HCT116 (cell line): ENCODE measurements at regions not wholly inside any gene's neighbourhood (a gene's known extent, or its start where the extent isn't known, plus 50 kb on each side); places are given as distances from the start of the nearest gene placed in this dataset.

ENCODE experiments used
- ATAC-seq: fragments of 200-7000 bp; cut with Tn5 transposase; 2 replicates; pipeline ENCODE4 v1.9.1; 2020; ENCODE audit warnings: mild to moderate bottlenecking, moderate library complexity
- BruUV-seq: library from RNA; stranded (reverse); fragments of 400-500 nt; replicated peaks from 2 replicates; lab custom pipeline; 2021; lab: Mats Ljungman, UMichigan
- CTCF ChIA-PET: fragments of 300-600 bp; sonication (Branson Sonifier 250); formaldehyde crosslinking; loops from one replicate; lab custom pipeline; 2021; ENCODE audit warnings: antibody characterized with exemption; lab: Charles Lee
- POLR2A ChIA-PET: fragments of 300-600, 350-600 bp; sonication (Branson Sonifier 250); formaldehyde crosslinking; loops from one replicate; lab custom pipeline; 2021; ENCODE audit warnings: antibody characterized with exemption; lab: Charles Lee
- RAD21 ChIA-PET, 2 experiments: fragments of 300-600 bp; sonication (Branson Sonifier 250); formaldehyde crosslinking; loops; one replicate each; lab custom pipeline; 2023; ENCODE audit warnings: low total read pairs in 2 of 2; ENCODE audit not compliant: uncharacterized antibody in 2 of 2, unreplicated experiment in 2 of 2, low non-redundant PET in 1 of 2; lab: Charles Lee
- DNase-seq: peaks from one replicate; pipeline ENCODE4 v3.0.0-alpha.2; 2010; ENCODE audit warnings: low read depth, low spot score
- H2AFZ ChIP-seq: fragments of 200-600 bp; shearing (Covaris generic), sonication (generic); 2 replicates; pipeline ENCODE4 v1.6.1; 2017; ENCODE audit warnings: low read depth, mixed run types, mixed read lengths, antibody characterized with exemption, low read length; ENCODE audit not compliant: poor library complexity, severe bottlenecking
- H3K27ac ChIP-seq: 2 replicates; pipeline ENCODE4 v1.5.1; 2012; ENCODE audit warnings: low read depth, low read length
- H3K27me3 ChIP-seq: fragments of 200-600 bp; sonication (generic); 2 replicates; pipeline ENCODE4 v1.6.1; 2016; ENCODE audit warnings: mixed run types, low read length, mixed read lengths; ENCODE audit not compliant: insufficient read depth
- H3K36me3 ChIP-seq, 2 experiments: fragments of 200-500 bp in 1 of 2; fragments of 200-600 bp in 1 of 2; sonication (Bioruptor generic) in 1 of 2; sonication (generic) in 1 of 2; 2 replicates each; pipeline versions ENCODE4 v1.5.1 to v1.6.1; 2014 to 2016; ENCODE audit warnings: low read length in 2 of 2, inconsistent platforms in 1 of 2, mixed read lengths in 1 of 2, mixed run types in 1 of 2; ENCODE audit not compliant: insufficient read depth in 2 of 2, control insufficient read depth in 1 of 2
- H3K4me1 ChIP-seq, 2 experiments: fragments of 200-600 bp in 1 of 2; sonication (generic) in 1 of 2; 2 replicates each; pipeline versions ENCODE4 v1.5.1 to v1.6.1; 2012 to 2017; ENCODE audit warnings: low read length in 2 of 2, inconsistent platforms in 1 of 2, mild to moderate bottlenecking in 1 of 2, mixed read lengths in 1 of 2, mixed run types in 1 of 2, moderate library complexity in 1 of 2; ENCODE audit not compliant: insufficient read depth in 2 of 2, control insufficient read depth in 1 of 2
- H3K4me2 ChIP-seq: fragments of 200-600 bp; sonication (generic); 2 replicates; pipeline ENCODE4 v1.6.1; 2017; ENCODE audit warnings: mixed run types, low read length, mixed read lengths
- H3K4me3 ChIP-seq, 2 experiments: fragments of 200-600 bp in 1 of 2; sonication (generic) in 1 of 2; replicated peaks in 1 of 2; 2 replicates each; pipeline ENCODE4 v1.5.1; 2011 to 2016; ENCODE audit warnings: low read length in 2 of 2, control low read depth in 1 of 2, low read depth in 1 of 2, mild to moderate bottlenecking in 1 of 2, mixed read lengths in 1 of 2, mixed run types in 1 of 2
- H3K79me2 ChIP-seq: fragments of 200-600 bp; sonication (generic); 2 replicates; pipeline ENCODE4 v1.6.1; 2017; ENCODE audit warnings: mild to moderate bottlenecking, mixed run types, low read length, moderate library complexity, mixed read lengths; ENCODE audit not compliant: insufficient read depth
- H3K9ac ChIP-seq: fragments of 200-600 bp; sonication (generic); 2 replicates; pipeline ENCODE4 v1.6.1; 2016; ENCODE audit warnings: low read length, mixed read lengths
- H3K9me2 ChIP-seq: fragments of 200-600 bp; sonication (generic), shearing (Covaris generic); 2 replicates; pipeline ENCODE4 v1.6.1; 2017; ENCODE audit warnings: mixed run types, mild to moderate bottlenecking, moderate library complexity; ENCODE audit not compliant: insufficient read depth
- H3K9me3 ChIP-seq, 2 experiments: fragments of 200-500 bp in 1 of 2; fragments of 200-600 bp in 1 of 2; sonication (Bioruptor generic) in 1 of 2; sonication (generic) in 1 of 2; 2 replicates each; pipeline ENCODE4 v1.6.1; 2014 to 2017; ENCODE audit warnings: low read length in 2 of 2, mixed read lengths in 2 of 2, inconsistent platforms in 1 of 2, low read depth in 1 of 2, mild to moderate bottlenecking in 1 of 2, mixed run types in 1 of 2, moderate library complexity in 1 of 2; ENCODE audit not compliant: control insufficient read depth in 1 of 2, insufficient read depth in 1 of 2
- H4K20me1 ChIP-seq: fragments of 200-600 bp; sonication (generic), shearing (Covaris generic); 2 replicates; pipeline ENCODE4 v1.6.1; 2017; ENCODE audit warnings: mixed run types, mild to moderate bottlenecking, moderate library complexity; ENCODE audit not compliant: insufficient read depth
- CTCF ChIP-seq, 3 experiments: fragments of 200-600 bp in 1 of 3; sonication (generic) in 1 of 3; IDR thresholded peaks in 2 of 3; conservative IDR thresholded peaks in 1 of 3; 2 replicates each; pipeline ENCODE4 v1.5.1; 2012 to 2017; ENCODE audit warnings: low read depth in 2 of 3, low read length in 2 of 3, antibody characterized with exemption in 1 of 3, borderline replicate concordance in 1 of 3, control low read depth in 1 of 3, mild to moderate bottlenecking in 1 of 3, mixed read lengths in 1 of 3, mixed run types in 1 of 3, moderate library complexity in 1 of 3; ENCODE audit not compliant: insufficient read depth in 1 of 3
- EZH2 ChIP-seq: fragments of 200-600 bp; sonication (generic); IDR thresholded peaks from 2 replicates; pipeline ENCODE4 v1.6.1; 2017; ENCODE audit warnings: antibody characterized with exemption, mixed run types
- EZH2phosphoT487 ChIP-seq: fragments of 200-600 bp; IDR thresholded peaks from 2 replicates; pipeline ENCODE4 v1.6.1; 2018; ENCODE audit warnings: antibody characterized with exemption, borderline replicate concordance
- FOSL1 ChIP-seq: IDR thresholded peaks from 2 replicates; pipeline ENCODE4 v1.6.1; 2012; ENCODE audit warnings: low read depth
- JUND ChIP-seq: IDR thresholded peaks from 2 replicates; pipeline ENCODE4 v1.6.1; 2012
- POLR2A ChIP-seq: IDR thresholded peaks from 2 replicates; pipeline ENCODE4 v1.7.0; 2011; ENCODE audit warnings: borderline replicate concordance; ENCODE audit not compliant: insufficient read depth, insufficient read length; ENCODE audit errors: extremely low read depth
- POLR2AphosphoS5 ChIP-seq: IDR thresholded peaks from 2 replicates; pipeline ENCODE4 v1.6.1; 2011; ENCODE audit warnings: mild to moderate bottlenecking, low read depth, low read length, moderate library complexity
- RAD21 ChIP-seq: IDR thresholded peaks from 2 replicates; pipeline ENCODE4 v1.6.1; 2012; ENCODE audit warnings: low read depth, mild to moderate bottlenecking
- SP1 ChIP-seq: IDR thresholded peaks from 2 replicates; pipeline ENCODE4 v1.6.1; 2012; ENCODE audit warnings: low read depth
- SRF ChIP-seq: IDR thresholded peaks from 2 replicates; pipeline ENCODE4 v1.6.1; 2012; ENCODE audit warnings: low read depth
- TCF7L2 ChIP-seq: IDR thresholded peaks from 2 replicates; pipeline ENCODE4 v1.7.0; 2011; ENCODE audit warnings: borderline replicate concordance, inconsistent platforms; ENCODE audit not compliant: insufficient read depth, insufficient read length; ENCODE audit errors: extremely low read depth
- YY1 ChIP-seq: IDR thresholded peaks from 2 replicates; pipeline ENCODE4 v1.6.1; 2011; ENCODE audit warnings: low read length, low read depth, moderate library complexity, mild to moderate bottlenecking; ENCODE audit not compliant: insufficient replicate concordance; ENCODE audit errors: extremely low read depth
- ZFX ChIP-seq: fragments of 450-650 bp; IDR thresholded peaks from 2 replicates; pipeline ENCODE4 v1.6.1; 2017
- ZNF274 ChIP-seq: fragments of 200-500 bp; sonication (Bioruptor generic); IDR thresholded peaks from 2 replicates; pipeline ENCODE4 v1.6.1; 2014; ENCODE audit warnings: mild to moderate bottlenecking, low read depth, low read length, inconsistent platforms
- intact Hi-C: fragments of 100-400 bp; cut with micrococcal nuclease; formaldehyde crosslinking; loops from 2 replicates; pipeline ENCODE4 v1.10.0; 2022

GRCh38 chr5:87007737-87008136 lies 259.9 kb upstream of the RASA1 start (continued):
- TF ChIP-seq CTCF (IDR thresholded peaks at IDR 0.05 in 2 of 3, conservative IDR thresholded peaks at IDR 0.05 in 1 of 3; ENCODE audit: borderline replicate concordance in 1 of 3, insufficient read depth in 1 of 3, low read depth in 2 of 3, low read length in 2 of 3) (no peak), POLR2A (no peak), JUND (no peak), EZH2 (no peak), ZNF274 (no peak), SRF (no peak), POLR2AphosphoS5 (no peak), TCF7L2 (no peak), YY1 (no peak)

- ATAC-seq, result no peak
- Histone ChIP-seq H2AFZ (no peak overlapping the region), H3K4me2 (no peak overlapping the region), H3K9me3 (no peaks in the 10 kb centered on the region), H3K9ac (no peak overlapping the region), H3K9me2 (no peaks in the 10 kb centered on the region), H3K4me3 (no peak overlapping the region), H3K4me1 (no peaks in the 10 kb centered on the region), H3K27me3 (no peaks in the 10 kb centered on the region), H3K79me2 (no peaks in the 10 kb centered on the region), H4K20me1 (no peaks in the 10 kb centered on the region), H3K27ac (no peak overlapping the region), H3K36me3 (no peaks in the 10 kb centered on the region)
- ChIA-PET CTCF (no interaction called here), RAD21 (no interaction called here), POLR2A (no interaction called here)
- BruUV-seq, result no TSS peak
- no peak for TF ChIP-seq ZFX
- no peak for TF ChIP-seq SP1
- no peak for TF ChIP-seq FOSL1
- TF ChIP-seq POLR2A, result no peak
- TF ChIP-seq RAD21, result no peak
- no peak for TF ChIP-seq SRF
- TF ChIP-seq ZNF274, result no peak
- no peak for TF ChIP-seq EZH2phosphoT487
- DNase-seq, result no peak
- intact Hi-C loops, result no loop called here
Measured at GRCh38 chr5:87008751-87009560, 258.7 kb upstream of the RASA1 start.
